IMR-90 (cell line): ENCODE measurements at regions not wholly inside any gene's neighbourhood (a gene's known extent, or its start where the extent isn't known, plus 50 kb on each side); places are given as distances from the start of the nearest gene placed in this dataset.

Experiments
- CHD1 ChIP-seq: IDR thresholded peaks from 2 replicates; pipeline ENCODE4 v1.6.1; 2012; ENCODE audit warnings: low read depth, low read length, improper control_type of control experiment
- FOS ChIP-seq: fragments of 150-350 bp; IDR thresholded peaks from 2 replicates; pipeline ENCODE4 v1.6.1; 2016; ENCODE audit warnings: low read depth, low read length
- MAZ ChIP-seq: IDR thresholded peaks from 2 replicates; pipeline ENCODE4 v1.6.1; 2012; ENCODE audit warnings: low read depth, mild to moderate bottlenecking, low read length, improper control_type of control experiment, moderate library complexity, borderline replicate concordance
- POLR2A ChIP-seq: IDR thresholded peaks from 2 replicates; pipeline ENCODE4 v1.6.1; 2012; ENCODE audit warnings: mild to moderate bottlenecking, low read depth, low read length
- RFX5 ChIP-seq: IDR thresholded peaks from 2 replicates; pipeline ENCODE4 v1.8.0; 2012; ENCODE audit warnings: low read depth, mild to moderate bottlenecking, low read length, moderate library complexity
- SMC3 ChIP-seq: fragments of 150-350 bp; IDR thresholded peaks from 2 replicates; pipeline ENCODE4 v1.6.1; 2016; ENCODE audit warnings: low read depth, mild to moderate bottlenecking, antibody characterized with exemption, low read length, moderate library complexity
- TF ChIP-seq, protein P1 (sequence below): conservative IDR thresholded peaks from 2 replicates; pipeline ENCODE4 v1.5.1; 2012; ENCODE audit warnings: mild to moderate bottlenecking, low read depth, low read length, improper control_type of control experiment
- TF ChIP-seq, protein P2 (sequence below): fragments of 150-350 bp; IDR thresholded peaks from 2 replicates; pipeline ENCODE4 v1.6.1; 2017; ENCODE audit warnings: mild to moderate bottlenecking, antibody characterized with exemption, low read length, low read depth

DNA sequence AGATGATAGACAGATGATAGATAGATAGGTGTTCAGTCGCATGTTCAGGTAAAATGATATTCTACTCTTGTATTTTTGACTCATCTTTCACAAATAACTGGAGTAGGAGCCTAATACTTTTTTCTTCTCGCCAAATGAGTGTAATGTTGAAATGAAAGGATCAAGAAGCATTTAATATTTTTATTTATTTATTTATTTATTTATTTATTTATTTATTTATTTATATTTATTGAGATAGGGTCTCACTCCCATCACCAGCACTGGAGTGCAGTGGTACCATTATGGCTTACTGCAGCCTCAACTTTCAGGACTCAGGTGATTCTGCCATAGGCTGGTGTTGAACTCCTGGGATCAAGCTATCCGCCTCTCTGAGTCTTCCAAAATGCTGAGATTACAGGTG is 298.8 kb downstream of the KCNC2 start:
- no peak for TF ChIP-seq CHD1
- TF ChIP-seq, protein P1, sequence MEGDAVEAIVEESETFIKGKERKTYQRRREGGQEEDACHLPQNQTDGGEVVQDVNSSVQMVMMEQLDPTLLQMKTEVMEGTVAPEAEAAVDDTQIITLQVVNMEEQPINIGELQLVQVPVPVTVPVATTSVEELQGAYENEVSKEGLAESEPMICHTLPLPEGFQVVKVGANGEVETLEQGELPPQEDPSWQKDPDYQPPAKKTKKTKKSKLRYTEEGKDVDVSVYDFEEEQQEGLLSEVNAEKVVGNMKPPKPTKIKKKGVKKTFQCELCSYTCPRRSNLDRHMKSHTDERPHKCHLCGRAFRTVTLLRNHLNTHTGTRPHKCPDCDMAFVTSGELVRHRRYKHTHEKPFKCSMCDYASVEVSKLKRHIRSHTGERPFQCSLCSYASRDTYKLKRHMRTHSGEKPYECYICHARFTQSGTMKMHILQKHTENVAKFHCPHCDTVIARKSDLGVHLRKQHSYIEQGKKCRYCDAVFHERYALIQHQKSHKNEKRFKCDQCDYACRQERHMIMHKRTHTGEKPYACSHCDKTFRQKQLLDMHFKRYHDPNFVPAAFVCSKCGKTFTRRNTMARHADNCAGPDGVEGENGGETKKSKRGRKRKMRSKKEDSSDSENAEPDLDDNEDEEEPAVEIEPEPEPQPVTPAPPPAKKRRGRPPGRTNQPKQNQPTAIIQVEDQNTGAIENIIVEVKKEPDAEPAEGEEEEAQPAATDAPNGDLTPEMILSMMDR = no peak
- no peak for TF ChIP-seq FOS
- TF ChIP-seq MAZ = no peak
- TF ChIP-seq POLR2A = no peak
- no peak for TF ChIP-seq SMC3
- no peak for TF ChIP-seq RFX5
- TF ChIP-seq, protein P2, sequence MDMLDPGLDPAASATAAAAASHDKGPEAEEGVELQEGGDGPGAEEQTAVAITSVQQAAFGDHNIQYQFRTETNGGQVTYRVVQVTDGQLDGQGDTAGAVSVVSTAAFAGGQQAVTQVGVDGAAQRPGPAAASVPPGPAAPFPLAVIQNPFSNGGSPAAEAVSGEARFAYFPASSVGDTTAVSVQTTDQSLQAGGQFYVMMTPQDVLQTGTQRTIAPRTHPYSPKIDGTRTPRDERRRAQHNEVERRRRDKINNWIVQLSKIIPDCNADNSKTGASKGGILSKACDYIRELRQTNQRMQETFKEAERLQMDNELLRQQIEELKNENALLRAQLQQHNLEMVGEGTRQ = no peak
